IPS-15b (cell line): ENCODE measurements at regions not wholly inside any gene's neighbourhood (a gene's known extent, or its start where the extent isn't known, plus 50 kb on each side); places are given as distances from the start of the nearest gene placed in this dataset.

Source experiments
- H3K27me3 ChIP-seq: one replicate; pipeline ENCODE4 v1.6.1; 2013; ENCODE audit warnings: low read length; ENCODE audit not compliant: control insufficient read depth, insufficient read depth
- H3K36me3 ChIP-seq: one replicate; pipeline ENCODE4 v1.6.1; 2013; ENCODE audit warnings: low read length; ENCODE audit not compliant: control insufficient read depth, insufficient read depth
- H3K4me1 ChIP-seq: one replicate; pipeline ENCODE4 v1.6.1; 2013; ENCODE audit warnings: mild to moderate bottlenecking, low read length; ENCODE audit not compliant: control insufficient read depth, insufficient read depth
- H3K4me3 ChIP-seq: one replicate; pipeline ENCODE4 v1.5.1; 2013; ENCODE audit warnings: low read depth, low read length
- H3K9ac ChIP-seq: one replicate; pipeline ENCODE4 v1.6.1; 2013; ENCODE audit warnings: low read depth, mild to moderate bottlenecking, low read length
- H3K9me3 ChIP-seq: one replicate; pipeline ENCODE4 v1.6.1; 2013; ENCODE audit warnings: mild to moderate bottlenecking, low read length; ENCODE audit not compliant: control insufficient read depth, insufficient read depth

- no peaks in the 10 kb centered on the region for H3K27me3 ChIP-seq
- H3K9ac ChIP-seq, result no peak overlapping the region
- peaks cover 17% of the 10 kb centered on the region for H3K4me1 ChIP-seq
- H3K4me3 ChIP-seq, result no peak overlapping the region
- H3K9me3 ChIP-seq, result no peaks in the 10 kb centered on the region
- H3K36me3 ChIP-seq, result no peaks in the 10 kb centered on the region
Observed at GRCh38 chr9:110114086-110114858, 93.7 kb downstream of the C9orf152 start.

- H3K4me3 ChIP-seq, result no peak overlapping the region
- H3K36me3 ChIP-seq, result no peaks in the 10 kb centered on the region
- peak overlapping the region; percentile 24 for H3K9ac ChIP-seq
- H3K4me1 ChIP-seq, result peaks cover 17% of the 10 kb centered on the region
- H3K27me3 ChIP-seq, result no peaks in the 10 kb centered on the region
- H3K9me3 ChIP-seq, result no peaks in the 10 kb centered on the region
Observed at GRCh38 chr9:110114859-110115201, 93.1 kb downstream of the C9orf152 start.

GRCh38 chr9:110115341-110115820, 92.6 kb downstream of the C9orf152 start:
- Histone ChIP-seq H3K9me3 (no peaks in the 10 kb centered on the region), H3K36me3 (no peaks in the 10 kb centered on the region), H3K9ac (peak overlapping the region; percentile 24), H3K4me3 (no peak overlapping the region), H3K4me1 (peaks cover 17% of the 10 kb centered on the region), H3K27me3 (no peaks in the 10 kb centered on the region)

DNA sequence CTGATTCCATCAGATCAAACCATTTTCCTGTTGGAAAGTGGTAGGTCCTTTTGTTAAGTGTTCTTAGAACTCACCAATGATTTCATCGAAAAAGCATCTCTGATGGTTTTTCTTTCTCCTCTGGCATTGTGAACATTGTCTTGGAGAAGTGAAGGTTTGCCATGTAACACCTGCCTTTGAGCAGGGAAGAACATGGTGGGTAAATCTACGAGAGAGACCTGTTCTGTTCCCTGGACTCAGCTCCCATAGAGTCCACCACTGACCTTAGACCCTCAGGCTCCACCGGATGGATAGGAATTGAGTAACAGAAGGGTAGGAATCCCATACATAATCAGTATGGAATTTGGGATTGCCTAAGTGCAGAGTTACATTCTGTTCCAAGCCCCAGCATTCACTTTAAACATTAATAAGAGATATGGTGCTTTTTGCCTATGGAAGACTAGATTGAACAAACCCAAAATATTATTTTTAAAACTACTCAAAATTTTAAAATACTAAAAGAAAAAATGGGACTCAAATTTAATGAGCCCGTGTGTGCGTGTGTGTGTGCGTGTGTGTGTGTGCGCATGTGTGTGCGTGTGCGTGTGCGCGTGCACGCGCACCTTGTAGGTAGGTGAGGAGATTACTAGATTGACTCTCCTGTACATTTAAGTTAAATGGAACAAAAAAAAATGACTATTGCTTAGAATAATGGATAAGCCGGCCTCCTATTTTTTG, 92.0 kb downstream of the C9orf152 start:
- no peak overlapping the region for H3K4me3 ChIP-seq
- H3K27me3 ChIP-seq, result no peaks in the 10 kb centered on the region
- H3K9ac ChIP-seq, result no peak overlapping the region
- no peaks in the 10 kb centered on the region for H3K36me3 ChIP-seq
- H3K4me1 ChIP-seq, result peaks cover 20% of the 10 kb centered on the region
- no peaks in the 10 kb centered on the region for H3K9me3 ChIP-seq

GRCh38 chr9:110116543-110116885, 91.4 kb downstream of the C9orf152 start:
- H3K4me3 ChIP-seq, result no peak overlapping the region
- no peaks in the 10 kb centered on the region for H3K27me3 ChIP-seq
- H3K9me3 ChIP-seq, result no peaks in the 10 kb centered on the region
- no peak overlapping the region for H3K9ac ChIP-seq
- no peaks in the 10 kb centered on the region for H3K36me3 ChIP-seq
- H3K4me1 ChIP-seq, result peaks cover 16% of the 10 kb centered on the region

GRCh38 chr9:110121170-110121569, 86.8 kb downstream of the C9orf152 start:
- no peaks in the 10 kb centered on the region for H3K27me3 ChIP-seq
- no peaks in the 10 kb centered on the region for H3K36me3 ChIP-seq
- peaks cover 8% of the 10 kb centered on the region for H3K4me1 ChIP-seq
- H3K9ac ChIP-seq, result no peak overlapping the region
- no peak overlapping the region for H3K4me3 ChIP-seq
- H3K9me3 ChIP-seq, result no peaks in the 10 kb centered on the region

DNA sequence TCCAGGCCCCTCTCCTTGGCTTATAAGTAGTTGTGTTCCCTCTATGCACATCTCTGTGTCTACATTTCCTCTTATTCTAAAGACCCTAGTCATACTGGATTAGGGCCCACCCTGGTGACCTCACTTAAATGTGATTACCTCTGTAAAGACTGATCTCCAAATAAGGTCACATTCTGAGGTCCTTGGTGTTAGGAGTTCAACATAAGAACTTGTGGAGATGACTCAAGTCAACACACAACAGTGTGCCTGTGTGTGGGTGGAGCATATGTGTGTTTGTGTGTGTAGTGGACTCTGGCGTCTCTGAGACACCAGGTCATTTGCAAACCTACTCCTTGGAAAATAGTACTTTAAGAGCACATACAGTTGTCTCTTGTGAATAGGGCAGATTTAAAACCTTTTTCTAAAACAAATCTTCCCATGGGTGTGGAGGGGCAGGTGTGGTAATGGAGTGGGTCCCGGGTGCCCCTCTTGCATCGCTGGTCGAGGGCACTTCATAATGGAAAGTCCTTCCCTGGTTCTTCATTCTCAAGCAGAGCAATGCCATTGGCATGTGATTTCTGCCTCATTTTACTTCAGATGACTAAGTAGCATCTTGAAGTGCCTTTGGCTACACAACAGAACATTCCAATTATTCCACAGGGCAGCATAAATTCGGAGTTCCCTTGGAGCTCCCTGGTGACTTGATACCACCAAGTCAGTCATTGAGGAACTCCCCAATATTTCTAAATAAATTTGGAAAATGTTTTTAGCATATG, 84.4 kb downstream of the C9orf152 start:
- Histone ChIP-seq H3K4me3 (no peak overlapping the region), H3K4me1 (peaks cover 22% of the 10 kb centered on the region), H3K36me3 (no peaks in the 10 kb centered on the region), H3K9me3 (no peaks in the 10 kb centered on the region), H3K27me3 (no peaks in the 10 kb centered on the region), H3K9ac (no peak overlapping the region)

DNA sequence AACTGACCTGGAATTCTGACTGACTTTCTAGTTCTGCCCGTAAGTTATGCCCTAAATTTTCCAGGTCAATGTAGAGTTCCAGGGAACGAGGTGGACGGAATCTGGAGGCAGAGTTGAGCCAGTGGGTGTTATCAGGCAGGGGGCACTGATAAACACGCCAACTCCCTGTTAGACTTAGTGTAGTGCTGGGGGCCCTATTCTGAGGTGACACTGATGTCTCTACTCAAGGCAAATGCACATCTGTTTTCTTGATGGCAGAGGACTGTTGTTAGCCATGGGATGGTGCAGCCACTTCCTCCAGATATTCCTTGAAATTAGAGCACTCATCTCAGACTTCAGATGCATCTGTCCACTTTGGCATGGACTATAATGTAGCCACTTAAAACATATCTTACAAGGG, 83.5 kb downstream of the C9orf152 start:
- Histone ChIP-seq H3K4me3 (no peak overlapping the region), H3K9ac (no peak overlapping the region), H3K27me3 (no peaks in the 10 kb centered on the region), H3K36me3 (no peaks in the 10 kb centered on the region), H3K4me1 (peaks cover 22% of the 10 kb centered on the region), H3K9me3 (no peaks in the 10 kb centered on the region)

GRCh38 chr9:110125207-110125751, 82.7 kb downstream of the C9orf152 start:
- H3K9me3 ChIP-seq, result no peaks in the 10 kb centered on the region
- H3K9ac ChIP-seq, result no peak overlapping the region
- no peaks in the 10 kb centered on the region for H3K27me3 ChIP-seq
- H3K4me1 ChIP-seq, result peaks cover 28% of the 10 kb centered on the region
- H3K4me3 ChIP-seq, result no peak overlapping the region
- H3K36me3 ChIP-seq, result no peaks in the 10 kb centered on the region

GRCh38 chr9:110125763-110126351, 82.1 kb downstream of the C9orf152 start:
- Histone ChIP-seq H3K4me1 (peaks cover 32% of the 10 kb centered on the region), H3K9me3 (no peaks in the 10 kb centered on the region), H3K36me3 (no peaks in the 10 kb centered on the region), H3K27me3 (no peaks in the 10 kb centered on the region), H3K4me3 (no peak overlapping the region), H3K9ac (no peak overlapping the region)

- peaks cover 37% of the 10 kb centered on the region for H3K4me1 ChIP-seq
- no peak overlapping the region for H3K9ac ChIP-seq
- no peaks in the 10 kb centered on the region for H3K9me3 ChIP-seq
- H3K36me3 ChIP-seq, result no peaks in the 10 kb centered on the region
- H3K27me3 ChIP-seq, result no peaks in the 10 kb centered on the region
- no peak overlapping the region for H3K4me3 ChIP-seq
Observed at GRCh38 chr9:110126499-110126941, 81.4 kb downstream of the C9orf152 start.
